HL-60 (cell line): ENCODE measurements at regions not wholly inside any gene's neighbourhood (a gene's known extent, or its start where the extent isn't known, plus 50 kb on each side); places are given as distances from the start of the nearest gene placed in this dataset.

Experiments used
- POLR2AphosphoS5 ChIP-seq: IDR thresholded peaks from 2 replicates; pipeline ENCODE4 v1.6.1; 2012; ENCODE audit warnings: low read depth
- TF ChIP-seq, protein P1 (sequence below): IDR thresholded peaks from one replicate; pipeline ENCODE4 v1.5.1; 2011; ENCODE audit warnings: low read length, control low read depth, inconsistent platforms; ENCODE audit not compliant: insufficient read depth
- TF ChIP-seq, protein P2 (sequence below): IDR thresholded peaks from 2 replicates; pipeline ENCODE4 v1.6.1; 2012; ENCODE audit warnings: low read depth; ENCODE audit not compliant: insufficient replicate concordance

DNA sequence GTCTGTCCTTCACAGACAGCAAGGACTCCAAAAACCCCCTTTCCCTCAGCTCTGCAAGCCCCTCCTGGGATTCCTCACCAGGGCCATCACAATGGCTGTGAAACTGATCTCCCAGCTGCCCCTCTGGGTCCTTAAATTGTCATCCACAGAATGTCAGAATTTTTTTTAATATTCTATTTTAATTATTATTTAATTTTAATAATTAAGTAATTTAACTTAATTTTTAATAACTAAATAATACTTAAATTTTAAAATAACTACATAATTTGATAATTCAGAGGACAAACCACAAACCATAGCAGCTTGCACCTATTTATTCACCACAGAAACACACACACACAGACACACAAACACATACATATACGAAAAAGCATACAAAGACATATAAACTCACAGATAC is 565.8 kb upstream of the COBL start:
- TF ChIP-seq, protein P1, sequence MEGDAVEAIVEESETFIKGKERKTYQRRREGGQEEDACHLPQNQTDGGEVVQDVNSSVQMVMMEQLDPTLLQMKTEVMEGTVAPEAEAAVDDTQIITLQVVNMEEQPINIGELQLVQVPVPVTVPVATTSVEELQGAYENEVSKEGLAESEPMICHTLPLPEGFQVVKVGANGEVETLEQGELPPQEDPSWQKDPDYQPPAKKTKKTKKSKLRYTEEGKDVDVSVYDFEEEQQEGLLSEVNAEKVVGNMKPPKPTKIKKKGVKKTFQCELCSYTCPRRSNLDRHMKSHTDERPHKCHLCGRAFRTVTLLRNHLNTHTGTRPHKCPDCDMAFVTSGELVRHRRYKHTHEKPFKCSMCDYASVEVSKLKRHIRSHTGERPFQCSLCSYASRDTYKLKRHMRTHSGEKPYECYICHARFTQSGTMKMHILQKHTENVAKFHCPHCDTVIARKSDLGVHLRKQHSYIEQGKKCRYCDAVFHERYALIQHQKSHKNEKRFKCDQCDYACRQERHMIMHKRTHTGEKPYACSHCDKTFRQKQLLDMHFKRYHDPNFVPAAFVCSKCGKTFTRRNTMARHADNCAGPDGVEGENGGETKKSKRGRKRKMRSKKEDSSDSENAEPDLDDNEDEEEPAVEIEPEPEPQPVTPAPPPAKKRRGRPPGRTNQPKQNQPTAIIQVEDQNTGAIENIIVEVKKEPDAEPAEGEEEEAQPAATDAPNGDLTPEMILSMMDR, result no peak
- TF ChIP-seq POLR2AphosphoS5, result no peak
- TF ChIP-seq, protein P2, sequence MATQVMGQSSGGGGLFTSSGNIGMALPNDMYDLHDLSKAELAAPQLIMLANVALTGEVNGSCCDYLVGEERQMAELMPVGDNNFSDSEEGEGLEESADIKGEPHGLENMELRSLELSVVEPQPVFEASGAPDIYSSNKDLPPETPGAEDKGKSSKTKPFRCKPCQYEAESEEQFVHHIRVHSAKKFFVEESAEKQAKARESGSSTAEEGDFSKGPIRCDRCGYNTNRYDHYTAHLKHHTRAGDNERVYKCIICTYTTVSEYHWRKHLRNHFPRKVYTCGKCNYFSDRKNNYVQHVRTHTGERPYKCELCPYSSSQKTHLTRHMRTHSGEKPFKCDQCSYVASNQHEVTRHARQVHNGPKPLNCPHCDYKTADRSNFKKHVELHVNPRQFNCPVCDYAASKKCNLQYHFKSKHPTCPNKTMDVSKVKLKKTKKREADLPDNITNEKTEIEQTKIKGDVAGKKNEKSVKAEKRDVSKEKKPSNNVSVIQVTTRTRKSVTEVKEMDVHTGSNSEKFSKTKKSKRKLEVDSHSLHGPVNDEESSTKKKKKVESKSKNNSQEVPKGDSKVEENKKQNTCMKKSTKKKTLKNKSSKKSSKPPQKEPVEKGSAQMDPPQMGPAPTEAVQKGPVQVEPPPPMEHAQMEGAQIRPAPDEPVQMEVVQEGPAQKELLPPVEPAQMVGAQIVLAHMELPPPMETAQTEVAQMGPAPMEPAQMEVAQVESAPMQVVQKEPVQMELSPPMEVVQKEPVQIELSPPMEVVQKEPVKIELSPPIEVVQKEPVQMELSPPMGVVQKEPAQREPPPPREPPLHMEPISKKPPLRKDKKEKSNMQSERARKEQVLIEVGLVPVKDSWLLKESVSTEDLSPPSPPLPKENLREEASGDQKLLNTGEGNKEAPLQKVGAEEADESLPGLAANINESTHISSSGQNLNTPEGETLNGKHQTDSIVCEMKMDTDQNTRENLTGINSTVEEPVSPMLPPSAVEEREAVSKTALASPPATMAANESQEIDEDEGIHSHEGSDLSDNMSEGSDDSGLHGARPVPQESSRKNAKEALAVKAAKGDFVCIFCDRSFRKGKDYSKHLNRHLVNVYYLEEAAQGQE, result no peak
